ENCODE measurements at regions not wholly inside any gene's neighbourhood (a gene's known extent, or its start where the extent isn't known, plus 50 kb on each side); places are given as distances from the start of the nearest gene placed in this dataset.
"Not testable (repeated sequence)": the region's sequence is repeated elsewhere in the genome, so short reads cannot be mapped to it uniquely, and the experiment has no call there.

DNA sequence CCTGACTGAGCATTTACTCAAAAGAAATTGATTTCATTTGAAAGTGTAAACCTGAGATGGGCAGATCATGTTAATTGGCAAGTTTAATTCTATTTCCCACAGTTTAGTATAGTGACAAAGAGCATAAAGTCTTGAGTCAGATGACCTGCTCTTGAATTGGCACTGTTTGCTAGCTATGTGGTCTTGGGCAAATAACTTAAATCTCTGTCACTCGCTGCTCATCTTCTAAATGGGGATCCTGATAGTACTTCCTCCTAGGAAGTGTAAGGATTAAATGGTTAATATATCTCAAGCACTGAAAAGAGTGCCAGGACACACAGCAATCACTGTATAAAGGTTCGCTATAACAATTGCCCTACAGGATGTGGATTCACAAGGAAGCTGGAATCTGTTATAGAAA, 242.8 kb upstream of the JADE1 start:
- DNase-seq (ENCODE audit: low read depth in 2 of 2) = no peak

DNA sequence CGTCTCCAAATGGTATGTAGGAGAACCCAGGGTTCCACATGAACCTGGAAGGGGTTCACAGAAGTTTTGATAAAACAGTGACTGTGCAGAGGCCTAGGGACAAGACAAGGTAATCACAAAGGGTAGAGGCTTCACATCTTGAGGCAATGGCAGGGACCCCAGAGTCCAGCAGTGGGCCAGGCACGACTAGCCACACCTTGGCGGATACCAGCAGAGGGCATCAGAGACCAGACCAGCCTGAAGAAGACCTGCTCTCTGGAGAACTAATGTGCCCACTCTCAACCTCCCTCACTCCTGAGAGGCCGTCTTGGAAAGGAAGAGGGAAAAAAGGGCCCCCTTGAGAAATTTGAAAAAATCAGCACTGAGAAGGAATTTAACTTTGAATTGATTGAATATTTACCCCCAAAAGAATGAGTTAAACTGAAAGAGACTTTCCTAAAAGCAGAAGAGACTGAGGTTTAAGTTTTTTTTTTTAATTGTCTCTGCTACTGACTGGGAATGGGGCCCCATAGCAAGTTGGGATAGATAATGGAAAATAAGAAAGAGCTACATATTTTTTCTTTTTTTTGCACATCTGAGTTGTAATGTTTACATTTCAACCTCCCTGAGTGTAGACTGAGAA, 243.8 kb upstream of the JADE1 start:
- DNase-seq (ENCODE audit: low read depth in 2 of 2) = no peak

DNA sequence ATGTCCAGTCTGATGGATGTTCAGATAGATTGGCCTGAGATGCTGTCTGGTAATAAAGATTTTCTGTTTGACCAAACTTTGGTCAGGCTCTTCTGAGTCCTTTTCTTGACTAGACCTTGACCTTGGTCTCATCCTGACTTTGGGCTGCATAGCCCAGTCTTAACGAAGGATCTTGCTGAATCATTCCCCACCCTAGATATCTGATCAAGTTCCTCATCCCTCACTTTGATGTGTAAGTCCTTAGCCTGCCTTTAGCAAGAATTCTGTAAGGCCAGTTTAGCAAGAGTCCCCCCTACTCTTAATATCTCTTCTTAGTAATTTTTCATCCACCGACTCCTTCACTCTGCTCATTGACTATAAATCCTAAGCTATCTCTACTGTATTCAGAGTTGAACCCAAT, 244.4 kb upstream of the JADE1 start:
- DNase-seq (ENCODE audit: low read depth in 2 of 2) = no peak

DNA sequence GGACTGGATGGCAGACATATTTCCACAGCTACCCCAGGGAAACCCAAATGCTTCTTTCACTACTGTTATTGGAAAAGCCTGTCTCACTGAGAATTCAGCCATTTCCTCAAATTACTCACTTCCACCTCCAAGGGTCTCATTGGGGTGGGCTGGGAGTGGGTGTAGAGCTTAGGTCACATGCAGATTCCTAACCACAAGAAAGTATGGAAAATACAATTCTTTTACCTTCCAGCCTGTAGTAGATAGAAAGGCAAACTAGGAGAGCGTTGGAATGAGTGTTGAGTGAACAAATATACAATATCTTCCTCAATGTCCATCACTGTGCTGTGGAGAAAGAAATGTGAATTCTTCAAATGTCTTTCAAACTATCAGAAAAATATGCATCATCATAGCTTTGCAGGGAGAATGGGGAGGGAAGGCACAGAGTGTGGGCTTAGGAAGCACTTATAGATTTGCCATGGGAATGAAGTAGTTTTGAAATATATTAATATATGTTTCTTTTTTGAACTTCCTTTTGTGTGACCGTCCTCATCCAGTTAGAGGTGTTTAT, 245.3 kb upstream of the JADE1 start:
- DNase-seq (ENCODE audit: low read depth in 2 of 2) = no peak

DNA sequence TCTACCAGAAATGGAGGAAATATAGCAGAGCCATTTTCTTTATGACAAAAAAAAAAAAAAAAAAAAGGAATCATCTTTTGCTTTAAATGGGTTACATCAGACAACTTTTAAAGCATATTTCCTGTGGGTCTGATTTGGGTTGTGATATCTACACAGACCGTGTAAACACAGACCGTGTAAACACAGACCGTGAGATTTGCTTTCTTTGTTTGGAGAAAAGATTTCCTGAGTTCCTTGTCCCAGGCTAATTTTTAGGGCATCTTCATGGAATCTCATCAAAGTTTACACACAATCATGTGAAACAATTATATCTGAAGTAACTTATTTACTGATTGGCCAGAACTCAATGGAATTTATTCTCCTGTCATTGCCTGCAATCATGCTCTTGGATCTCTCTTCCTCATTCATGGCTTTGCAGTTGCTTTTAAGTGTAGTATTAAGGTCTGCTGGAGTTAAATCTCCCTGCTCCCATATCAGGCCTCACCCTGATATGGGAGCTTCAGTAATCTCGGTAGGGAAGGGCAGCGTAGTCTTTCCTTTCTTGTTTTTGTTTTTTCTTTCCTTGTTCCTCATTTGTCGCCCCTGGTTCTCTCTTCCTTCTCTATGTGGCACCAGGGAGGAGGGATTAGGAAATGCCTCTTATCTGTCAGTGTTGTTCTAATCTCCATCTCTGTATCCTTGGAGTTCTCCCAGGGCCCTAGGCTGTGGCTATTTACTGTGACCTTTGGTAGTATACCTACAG, 248.6 kb upstream of the JADE1 start:
- no peak for DNase-seq (ENCODE audit: low read depth in 2 of 2)

DNA sequence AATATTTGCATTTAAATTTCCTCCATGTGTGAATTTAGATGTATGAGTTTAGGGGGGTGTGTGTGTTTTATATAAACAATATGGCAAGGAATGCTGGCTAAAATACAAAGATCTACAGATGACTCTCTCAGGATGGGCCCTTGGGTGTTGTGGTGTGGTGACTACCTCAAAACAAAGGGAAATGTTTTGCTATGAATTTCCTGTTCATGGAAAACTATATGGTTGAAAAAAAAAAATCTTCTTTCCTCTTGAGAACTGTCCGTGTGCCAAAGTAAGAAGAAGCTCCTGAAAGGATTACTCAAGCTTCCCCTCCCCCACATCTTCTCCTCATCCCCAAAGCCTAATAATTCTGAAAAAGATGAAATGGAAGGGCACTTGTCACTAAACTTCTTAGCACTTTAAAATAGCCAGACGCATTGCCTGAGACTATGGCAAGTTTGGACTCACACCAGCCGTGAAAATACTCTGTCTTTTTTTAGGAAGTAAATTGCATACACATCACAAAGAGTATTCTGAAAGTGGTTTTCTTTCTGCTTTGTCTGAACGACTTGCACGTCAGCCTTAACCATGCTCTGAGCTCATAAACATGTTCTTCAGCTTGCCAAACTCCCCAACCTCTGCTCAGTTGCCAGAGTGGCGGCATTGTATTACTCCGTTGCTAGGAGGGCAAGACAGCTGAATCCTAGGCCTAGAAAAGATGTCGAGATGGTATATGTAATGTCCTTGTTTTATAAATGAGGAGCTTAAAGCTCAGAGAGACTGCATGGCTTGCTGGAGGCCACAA, 250.4 kb upstream of the JADE1 start:
- no peak for DNase-seq (ENCODE audit: low read depth in 2 of 2)

DNA sequence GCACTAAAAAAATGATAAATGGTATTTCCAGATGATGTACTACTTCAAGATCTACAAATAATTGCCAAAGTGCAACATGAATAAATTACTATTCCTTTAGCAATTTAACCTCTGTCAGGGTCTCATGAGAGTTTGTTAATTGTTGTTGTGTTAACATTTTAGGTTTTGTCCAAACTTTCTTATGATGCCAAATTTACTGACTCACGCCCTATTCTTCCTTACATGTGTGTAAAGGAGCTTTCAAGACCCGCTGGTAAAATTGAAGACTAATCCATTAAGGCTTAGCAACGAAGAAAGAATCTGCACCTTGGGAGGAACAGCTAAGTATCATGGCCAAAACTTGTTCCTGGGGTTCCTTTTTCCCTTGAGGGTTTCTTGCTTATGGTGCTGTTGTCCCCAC, 252.7 kb upstream of the JADE1 start:
- DNase-seq (ENCODE audit: low read depth in 2 of 2) = no peak

DNA sequence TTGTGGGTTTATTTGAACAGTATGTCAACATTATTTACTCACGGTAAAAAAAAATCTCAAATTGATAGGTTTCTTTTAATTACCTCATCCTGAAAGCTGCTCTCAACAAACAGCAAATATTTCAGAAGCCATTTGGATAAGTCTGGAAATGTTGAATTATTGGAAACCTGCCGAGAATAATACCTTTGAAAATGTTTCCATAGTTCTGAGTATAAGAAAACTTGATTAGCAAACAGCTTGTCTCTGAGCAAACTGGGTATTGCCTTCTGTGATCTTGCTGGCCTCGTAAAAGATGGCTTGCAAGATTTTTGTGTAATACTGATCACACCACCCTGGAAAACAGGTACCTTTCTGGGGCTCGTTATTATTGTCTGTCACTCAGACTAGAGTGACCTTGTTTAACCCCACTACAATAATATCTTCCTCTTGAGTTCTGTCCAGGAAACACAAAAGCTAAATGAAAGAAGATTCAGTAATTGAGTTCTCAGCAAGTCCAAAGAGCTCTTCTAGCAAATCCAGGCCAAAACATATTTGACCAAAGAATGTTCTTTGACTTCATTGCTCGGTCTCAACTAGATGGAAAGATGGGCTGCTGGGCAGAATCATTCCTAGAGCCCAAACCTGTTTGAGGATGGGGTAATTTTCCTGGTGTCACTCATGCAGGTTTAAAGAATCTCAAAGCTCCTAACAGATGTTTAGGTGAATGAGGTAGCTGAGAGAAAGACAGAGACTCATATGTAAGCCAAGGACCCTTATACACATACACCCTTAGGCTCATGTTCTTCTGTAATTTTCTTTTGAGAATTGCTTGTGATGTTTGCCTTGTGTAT, 255.6 kb upstream of the JADE1 start:
- DNase-seq (ENCODE audit: low read depth in 2 of 2) = no peak

DNA sequence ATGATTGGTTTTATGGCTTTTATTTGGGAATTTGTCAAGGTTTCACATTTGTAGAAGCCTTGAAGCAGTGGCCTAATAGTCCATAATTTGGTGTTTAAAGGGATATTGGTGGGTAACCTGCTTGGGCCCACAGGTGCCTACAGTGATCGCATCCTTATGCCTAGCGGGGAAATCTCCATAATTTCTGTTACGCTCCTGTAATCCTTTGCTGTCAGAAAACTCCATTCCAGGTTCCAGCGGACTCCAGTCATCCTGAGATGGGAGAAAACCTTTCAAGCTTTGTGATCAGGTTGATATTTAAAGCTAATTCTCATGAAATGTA, 257.0 kb upstream of the JADE1 start:
- DNase-seq (ENCODE audit: low read depth in 2 of 2) = no peak

DNA sequence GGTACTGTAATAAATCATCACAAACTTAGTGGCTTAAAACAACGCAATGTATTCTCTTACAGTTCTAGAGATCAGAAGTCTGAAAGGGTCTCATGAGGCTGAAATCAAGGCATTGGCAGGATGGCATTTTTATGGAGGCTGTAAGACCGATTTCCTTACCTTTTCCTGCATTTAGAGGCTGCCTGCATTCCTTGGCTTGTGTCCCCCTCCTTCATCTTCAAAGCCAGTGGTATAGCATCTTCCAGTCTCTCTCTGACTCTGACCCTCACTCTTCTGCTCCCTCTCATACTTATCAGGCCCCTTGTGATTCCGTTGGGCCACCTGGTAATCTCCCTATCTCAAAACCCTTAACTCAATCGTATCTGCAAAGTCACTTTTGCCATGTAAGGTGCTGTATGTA, 258.2 kb upstream of the JADE1 start:
- no peak for DNase-seq (ENCODE audit: low read depth in 2 of 2)

DNA sequence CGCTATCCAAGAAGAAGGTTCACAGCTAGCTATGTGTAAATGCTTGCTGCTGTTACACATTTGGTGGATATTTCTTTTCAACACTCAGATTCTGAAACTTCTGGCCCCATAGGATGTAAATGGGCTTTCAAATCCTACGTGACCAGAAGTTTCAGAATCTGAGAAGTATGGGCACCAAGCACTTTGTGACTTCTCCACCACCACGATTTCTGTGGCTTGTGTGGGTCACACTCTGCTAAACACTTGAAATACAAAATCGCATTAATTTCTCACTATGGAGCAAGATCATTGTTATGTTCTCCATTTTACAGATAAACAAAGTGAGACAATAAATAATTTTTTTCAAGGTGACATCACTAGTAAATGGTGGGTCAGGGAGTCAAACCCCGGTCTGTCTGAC, 259.4 kb upstream of the JADE1 start:
- no peak for DNase-seq (ENCODE audit: low read depth in 2 of 2)

DNA sequence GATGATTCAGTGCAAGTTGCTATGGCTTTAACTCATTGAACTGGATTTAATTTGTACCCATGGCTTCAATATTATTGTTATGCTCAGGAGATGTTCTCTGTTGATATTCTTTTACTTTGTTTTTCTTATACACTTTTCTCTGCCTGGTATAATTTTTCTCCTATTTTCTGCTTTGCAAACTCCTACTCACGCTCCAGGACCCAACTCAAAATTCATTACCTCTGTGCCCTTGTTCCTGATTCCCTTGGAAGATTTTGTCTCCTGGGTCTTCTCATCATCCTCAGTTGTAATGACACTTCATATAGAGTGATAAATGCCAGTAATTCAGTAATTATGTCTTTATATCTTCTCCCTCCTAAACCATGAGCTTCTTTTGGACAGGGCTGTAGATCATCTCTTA, 259.9 kb upstream of the JADE1 start:
- DNase-seq (ENCODE audit: low read depth in 2 of 2) = no peak

DNA sequence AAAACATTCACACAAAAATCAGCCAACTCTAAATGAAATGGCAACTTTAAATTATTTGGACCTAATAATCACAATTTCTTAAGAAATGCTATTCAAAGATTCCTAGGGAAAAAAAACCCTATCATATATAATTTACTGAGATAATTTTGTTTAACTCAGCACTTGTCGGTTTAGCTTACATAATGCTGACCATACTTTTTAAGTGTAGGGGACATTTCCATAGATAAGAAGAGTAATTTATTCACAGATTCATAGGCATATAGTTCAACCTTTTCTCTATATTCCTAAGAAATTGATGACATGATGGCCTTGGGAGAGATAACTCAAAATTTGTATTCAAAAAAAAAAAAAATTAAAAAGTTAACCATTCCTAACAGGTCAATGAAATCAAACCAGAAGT, 260.8 kb upstream of the PGRMC2 start:
- no peak for DNase-seq (ENCODE audit: low read depth in 2 of 2)

DNA sequence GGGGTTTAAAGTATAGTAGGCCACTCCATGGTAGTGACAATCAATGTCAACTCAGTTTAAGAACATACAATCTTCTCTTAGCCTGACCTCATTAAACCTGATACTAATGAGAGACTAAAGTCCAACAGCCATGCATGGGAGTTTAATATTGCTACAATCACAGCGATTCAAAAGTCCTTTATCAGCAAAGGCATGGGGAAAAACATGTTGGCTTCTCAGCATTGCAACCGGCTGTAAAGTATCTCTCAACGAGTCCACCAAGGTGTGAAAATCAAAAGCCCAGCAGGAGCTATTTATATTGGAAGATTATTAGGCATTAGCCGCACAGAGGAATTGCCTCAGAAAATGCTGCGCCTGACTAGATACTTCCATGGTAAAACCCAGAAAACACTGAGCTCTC, 256.7 kb upstream of the PGRMC2 start:
- no peak for DNase-seq (ENCODE audit: low read depth in 2 of 2)

DNA sequence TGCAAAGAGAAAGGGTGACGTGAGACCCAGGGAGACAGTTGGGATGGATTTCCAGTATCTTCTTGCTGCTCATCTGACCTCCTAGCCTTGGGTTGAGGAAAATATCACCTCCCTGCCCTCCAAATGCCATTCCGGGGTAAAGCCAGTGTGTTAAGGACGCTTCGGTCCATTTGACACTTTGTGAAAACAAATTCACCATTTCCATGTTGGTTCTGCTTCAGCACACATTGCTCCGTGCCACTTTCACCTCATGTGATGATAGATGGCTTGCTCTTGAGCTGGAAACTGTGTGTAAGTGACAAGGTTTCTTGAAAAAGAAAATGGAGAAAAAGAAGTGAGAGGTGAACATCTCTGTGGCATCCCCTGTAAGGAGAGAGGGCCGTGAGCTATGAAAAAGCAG, 256.1 kb upstream of the PGRMC2 start:
- no peak for DNase-seq (ENCODE audit: low read depth in 2 of 2)

DNA sequence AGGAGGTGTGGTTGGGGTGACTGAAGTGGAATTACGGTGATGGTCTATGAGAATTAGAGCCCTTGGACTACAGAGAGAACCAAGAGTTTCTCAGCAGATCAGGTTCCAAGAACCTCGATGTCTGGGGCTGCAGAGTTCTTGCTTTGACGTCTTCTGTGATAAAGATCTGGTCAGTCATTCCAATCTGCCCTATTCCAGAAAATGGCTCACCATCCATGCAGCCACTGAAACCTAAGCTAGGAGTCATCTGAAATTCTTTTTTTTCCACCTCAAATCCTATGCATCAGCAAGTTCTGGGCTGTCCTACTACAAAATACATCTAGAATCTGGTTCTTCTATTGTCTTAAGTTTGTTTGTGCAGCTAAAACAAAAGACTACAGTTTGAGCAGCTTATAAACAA, 254.4 kb upstream of the PGRMC2 start:
- no peak for DNase-seq (ENCODE audit: low read depth in 2 of 2)

DNA sequence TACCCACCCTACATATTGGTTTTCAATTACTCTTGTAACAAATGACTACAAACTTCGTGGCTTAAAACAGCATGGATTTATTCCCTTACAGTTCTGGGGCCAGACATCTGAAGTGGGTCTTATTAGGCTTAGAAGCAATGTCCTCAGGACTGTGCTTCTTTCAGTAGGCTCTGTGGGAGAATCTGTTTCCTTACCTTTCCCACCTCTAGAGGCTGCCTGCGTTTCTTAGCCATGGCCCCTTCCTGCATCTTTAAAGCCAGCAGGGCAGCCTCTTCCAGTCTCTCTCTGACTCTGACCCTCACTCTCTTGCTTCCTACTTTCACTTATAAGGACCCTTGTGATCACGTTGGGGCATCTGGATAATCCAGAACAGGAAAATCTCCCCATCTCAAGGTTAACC, 252.5 kb upstream of the PGRMC2 start:
- DNase-seq (ENCODE audit: low read depth in 2 of 2) = no peak

DNA sequence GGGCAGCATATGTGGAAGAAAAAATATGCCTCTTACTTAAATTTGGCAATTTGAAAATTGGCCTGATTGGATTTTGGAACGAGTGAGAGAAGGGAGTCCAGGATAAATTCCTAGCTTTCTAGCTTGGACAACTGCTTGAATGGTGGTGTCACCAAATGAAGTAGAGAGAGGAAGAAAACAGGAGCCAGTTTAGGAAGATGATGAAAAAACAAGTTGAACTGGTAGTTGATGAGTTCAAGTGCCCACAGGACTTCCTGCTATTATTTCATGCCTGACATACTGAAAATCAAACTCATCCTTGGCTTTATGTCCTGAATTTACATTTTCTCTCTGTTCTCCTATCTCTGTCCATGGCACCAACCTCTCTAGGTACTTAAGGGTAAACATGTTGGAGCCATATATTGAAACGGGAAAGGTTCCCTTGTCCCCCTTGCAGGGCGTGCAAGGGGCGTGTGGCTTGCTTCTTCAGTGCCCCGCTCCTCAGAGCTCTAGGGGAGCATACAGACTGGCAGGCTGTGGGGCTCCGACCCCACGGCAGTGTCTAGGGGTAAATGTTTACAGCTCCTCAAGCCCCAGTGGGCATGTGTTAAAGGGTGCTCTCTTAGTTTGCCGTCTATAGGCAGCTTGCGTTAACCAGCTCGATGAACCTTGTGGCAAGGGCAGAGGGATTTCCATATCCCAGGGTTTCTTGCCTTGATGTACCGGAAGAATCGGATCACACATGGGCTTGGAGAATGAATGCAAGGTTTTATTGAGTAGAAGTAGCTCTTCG, 250.7 kb upstream of the PGRMC2 start:
- DNase-seq (ENCODE audit: low read depth in 2 of 2) = no peak

DNA sequence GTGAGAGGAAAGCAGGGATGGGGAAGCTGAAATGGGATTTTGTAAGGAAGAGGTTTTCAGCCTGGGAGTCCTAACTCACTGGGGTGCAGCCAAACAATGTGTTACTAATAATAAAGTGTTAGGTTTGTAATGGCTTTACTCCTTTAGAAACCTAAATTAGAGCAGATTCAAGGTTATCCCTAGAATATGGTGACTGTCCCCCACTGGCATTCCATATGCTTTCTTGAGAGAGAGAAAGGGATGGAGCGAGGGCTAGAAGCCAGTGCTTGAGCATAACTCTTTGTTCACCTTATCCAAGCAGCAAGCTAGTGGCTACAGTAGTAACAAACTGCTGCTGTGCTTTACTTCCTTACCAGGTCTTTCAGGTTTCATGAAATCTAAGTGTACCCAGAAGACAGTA, 249.1 kb upstream of the PGRMC2 start:
- no peak for DNase-seq (ENCODE audit: low read depth in 2 of 2)

DNA sequence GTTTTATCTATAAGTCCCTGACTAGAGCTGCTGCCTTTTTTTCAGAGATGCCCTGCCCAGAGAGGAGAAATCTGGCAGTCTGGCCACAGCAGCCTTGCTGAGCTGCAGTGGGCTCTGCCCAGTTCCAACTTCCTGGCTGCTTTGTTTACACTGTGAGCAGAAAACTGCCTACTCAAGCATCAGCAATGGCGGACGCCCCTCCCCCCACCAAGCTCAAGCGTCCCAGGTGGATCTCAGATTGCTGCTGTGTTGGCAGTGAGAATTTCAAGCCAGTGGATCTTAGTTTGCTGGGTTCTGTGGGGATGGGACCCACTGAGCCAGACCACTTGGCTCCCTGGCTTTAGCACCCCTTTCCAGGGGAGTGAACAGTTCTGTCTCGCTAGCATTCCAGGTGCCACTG, 247.9 kb upstream of the PGRMC2 start:
- DNase-seq (ENCODE audit: low read depth in 2 of 2) = not testable (repeated sequence)

DNA sequence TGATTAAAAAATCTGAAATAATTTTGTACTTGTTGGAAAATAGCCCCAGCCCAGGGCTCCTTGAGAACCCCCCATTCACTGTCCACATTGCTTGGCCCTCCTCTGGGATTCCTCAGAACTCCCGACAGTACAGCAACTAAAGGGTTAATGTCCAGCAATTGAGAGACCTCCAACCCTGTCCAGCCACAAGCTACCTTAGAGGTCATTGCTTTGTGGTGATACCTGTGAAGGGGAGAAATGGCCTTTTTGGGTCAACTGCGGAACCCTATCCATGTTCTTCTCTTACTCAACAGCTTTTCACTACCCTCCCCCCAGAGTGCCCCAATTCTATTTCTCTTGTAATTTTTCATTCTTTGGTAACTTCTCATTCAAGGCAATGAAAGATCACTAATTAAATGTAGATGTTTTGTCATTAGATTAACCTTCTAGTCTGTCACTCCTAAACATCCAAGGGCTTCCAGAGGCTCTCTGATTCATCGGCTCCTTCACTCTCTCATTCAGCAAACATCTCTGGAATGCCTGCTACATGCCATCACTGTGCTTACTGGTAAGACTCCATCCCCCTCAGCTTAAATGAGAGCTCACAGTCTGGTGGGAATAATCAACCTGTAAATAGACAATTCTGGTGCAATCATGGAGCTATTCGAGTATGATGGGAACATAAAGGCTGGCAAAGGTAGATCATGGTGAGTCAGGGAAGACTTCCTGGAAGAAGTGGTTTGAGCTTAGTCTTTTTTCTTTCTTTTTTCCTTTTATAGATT, 241.4 kb upstream of the PGRMC2 start:
- DNase-seq (ENCODE audit: low read depth in 2 of 2) = no peak
